H1 (cell line): ENCODE measurements at regions not wholly inside any gene's neighbourhood (a gene's known extent, or its start where the extent isn't known, plus 50 kb on each side); places are given as distances from the start of the nearest gene placed in this dataset.

Experiments
- CTCF ChIA-PET: fragments of 300-600 bp; sonication (Branson Sonifier 250); formaldehyde crosslinking; loops from one replicate; lab custom pipeline; 2021; ENCODE audit not compliant: partially characterized antibody; lab: Charles Lee
- POLR2A ChIA-PET: fragments of 300-600 bp; sonication (Branson Sonifier 250); formaldehyde crosslinking; loops from one replicate; lab custom pipeline; 2021; ENCODE audit warnings: inconsistent platforms; ENCODE audit not compliant: partially characterized antibody; lab: Charles Lee
- DNase-seq, 2 experiments: peaks; one replicate each; pipeline versions ENCODE4 v3.0.0 to v3.0.0-alpha.2; 2010 to 2022; ENCODE audit warnings: low spot score in 2 of 2, low read depth in 1 of 2, mixed read lengths in 1 of 2
- FAIRE-seq: peaks from 2 replicates; lab custom pipeline; 2011; peaks lifted over from hg19 to GRCh38; lab: Jason Lieb, UNC
- H2AFZ ChIP-seq: 2 replicates; pipeline ENCODE4 v1.8.1; 2012; ENCODE audit warnings: low read length, inconsistent platforms
- H2AK5ac ChIP-seq: 2 replicates; pipeline ENCODE4 v1.6.1; 2013; ENCODE audit warnings: low read depth, low read length
- H2BK120ac ChIP-seq: replicated peaks from 2 replicates; pipeline ENCODE3; 2013; ENCODE audit warnings: low read depth, low read length, inconsistent platforms
- H2BK12ac ChIP-seq: 2 replicates; pipeline ENCODE4 v1.6.1; 2013; ENCODE audit warnings: low read depth, low read length
- H2BK15ac ChIP-seq: 2 replicates; pipeline ENCODE4 v1.6.1; 2013; ENCODE audit warnings: low read length
- H2BK20ac ChIP-seq: 2 replicates; pipeline ENCODE4 v1.6.1; 2013; ENCODE audit warnings: low read length
- H2BK5ac ChIP-seq: 2 replicates; pipeline ENCODE4 v1.6.1; 2013; ENCODE audit warnings: low read depth, low read length
- H3K14ac ChIP-seq: 2 replicates; pipeline ENCODE4 v1.6.1; 2013; ENCODE audit warnings: inconsistent platforms; ENCODE audit not compliant: insufficient read length
- H3K18ac ChIP-seq: 2 replicates; pipeline ENCODE4 v1.6.1; 2013; ENCODE audit warnings: low read length; ENCODE audit errors: extremely low read depth
- H3K23ac ChIP-seq: 2 replicates; pipeline ENCODE4 v1.6.1; 2013; ENCODE audit warnings: inconsistent platforms; ENCODE audit not compliant: insufficient read length
- H3K23me2 ChIP-seq: 2 replicates; pipeline ENCODE4 v1.6.1; 2013; ENCODE audit warnings: low read depth, low read length
- H3K27ac ChIP-seq: 2 replicates; pipeline ENCODE4 v1.6.1; 2011; ENCODE audit warnings: low read depth, low read length, inconsistent platforms
- H3K27me3 ChIP-seq, 4 experiments: replicated peaks in 1 of 4; 1 replicate in 1 of 4; 2 replicates in 3 of 4; pipeline versions ENCODE4 v1.6.1 to v1.8.1; 2011 to 2013; ENCODE audit warnings: low read length in 3 of 4, mild to moderate bottlenecking in 3 of 4, inconsistent platforms in 2 of 4, mixed read lengths in 2 of 4, moderate library complexity in 1 of 4; ENCODE audit not compliant: control insufficient read depth in 3 of 4, insufficient read depth in 3 of 4; ENCODE audit errors: extremely low read depth in 1 of 4
- H3K36me3 ChIP-seq, 4 experiments: 2 replicates each; pipeline versions ENCODE4 v1.6.1 to v1.8.1; 2011 to 2013; ENCODE audit warnings: mild to moderate bottlenecking in 4 of 4, low read length in 3 of 4, moderate library complexity in 2 of 4, control low read depth in 1 of 4, inconsistent platforms in 1 of 4; ENCODE audit not compliant: insufficient read depth in 4 of 4, control insufficient read depth in 2 of 4
- H3K4ac ChIP-seq: replicated peaks from 2 replicates; pipeline ENCODE3; 2013; ENCODE audit warnings: low read length, low read depth, mixed read lengths, inconsistent platforms; ENCODE audit not compliant: insufficient read length
- H3K4me1 ChIP-seq, 4 experiments: replicated peaks in 1 of 4; 1 replicate in 1 of 4; 2 replicates in 3 of 4; pipeline versions ENCODE4 v1.6.1 to v1.8.1; 2011 to 2013; ENCODE audit warnings: low read length in 3 of 4, inconsistent platforms in 2 of 4, mixed read lengths in 1 of 4; ENCODE audit not compliant: insufficient read depth in 4 of 4, control insufficient read depth in 3 of 4
- H3K4me2 ChIP-seq, 2 experiments: 2 replicates each; pipeline versions ENCODE4 v1.6.1 to v1.8.1; 2011 to 2013; ENCODE audit warnings: low read depth in 2 of 2, low read length in 2 of 2, control low read depth in 1 of 2, inconsistent platforms in 1 of 2, mild to moderate bottlenecking in 1 of 2; ENCODE audit not compliant: insufficient read depth in 1 of 2
- H3K4me3 ChIP-seq, 4 experiments: fragments of 200-600, 300-600 bp in 1 of 4; sonication (generic), shearing (Covaris generic), sonication (Bioruptor Twin) in 1 of 4; 2 replicates each; pipeline versions ENCODE4 v1.5.1 to v1.8.1; 2011 to 2016; ENCODE audit warnings: low read length in 4 of 4, low read depth in 3 of 4, control low read depth in 2 of 4, inconsistent platforms in 2 of 4, mild to moderate bottlenecking in 2 of 4, mixed read lengths in 1 of 4, moderate library complexity in 1 of 4; ENCODE audit not compliant: insufficient read depth in 2 of 4; ENCODE audit errors: extremely low read depth in 1 of 4
- H3K56ac ChIP-seq: replicated peaks from 2 replicates; pipeline ENCODE3; 2013; ENCODE audit warnings: low read depth, mild to moderate bottlenecking, mixed read lengths, low read length, inconsistent platforms; ENCODE audit not compliant: insufficient read length
- H3K79me1 ChIP-seq: 2 replicates; pipeline ENCODE4 v1.6.1; 2013; ENCODE audit warnings: low read depth, low read length, control low read depth
- H3K79me2 ChIP-seq, 2 experiments: 2 replicates each; pipeline versions ENCODE4 v1.6.1 to v1.8.1; 2012 to 2013; ENCODE audit warnings: low read length in 2 of 2, mild to moderate bottlenecking in 2 of 2, inconsistent platforms in 1 of 2; ENCODE audit not compliant: insufficient read depth in 2 of 2, control insufficient read depth in 1 of 2
- H3K9ac ChIP-seq, 4 experiments: replicated peaks in 1 of 4; 1 replicate in 1 of 4; 2 replicates in 3 of 4; pipeline versions ENCODE4 v1.6.1 to v1.8.1; 2011 to 2013; ENCODE audit warnings: low read depth in 3 of 4, low read length in 3 of 4, control low read depth in 2 of 4, mild to moderate bottlenecking in 2 of 4, moderate library complexity in 2 of 4, inconsistent platforms in 1 of 4; ENCODE audit errors: extremely low read depth in 1 of 4
- H3K9me3 ChIP-seq, 2 experiments: 2 replicates each; pipeline versions ENCODE4 v1.6.1 to v1.8.1; 2012 to 2013; ENCODE audit warnings: mild to moderate bottlenecking in 2 of 2, moderate library complexity in 2 of 2, control low read depth in 1 of 2, inconsistent platforms in 1 of 2, low read depth in 1 of 2, low read length in 1 of 2, mixed read lengths in 1 of 2; ENCODE audit not compliant: insufficient read depth in 2 of 2
- H4K20me1 ChIP-seq, 2 experiments: replicated peaks in 1 of 2; 2 replicates each; pipeline versions ENCODE3 to v1.8.1; 2011 to 2013; ENCODE audit warnings: inconsistent platforms in 2 of 2, low read length in 2 of 2, mild to moderate bottlenecking in 1 of 2; ENCODE audit not compliant: insufficient read depth in 2 of 2, control insufficient read depth in 1 of 2
- H4K5ac ChIP-seq: 2 replicates; pipeline ENCODE4 v1.6.1; 2013; ENCODE audit warnings: low read length, low read depth, mixed read lengths, inconsistent platforms; ENCODE audit not compliant: insufficient read length
- H4K8ac ChIP-seq: 2 replicates; pipeline ENCODE4 v1.8.0; 2013; ENCODE audit warnings: mild to moderate bottlenecking, moderate library complexity, low read length, inconsistent platforms; ENCODE audit not compliant: insufficient read depth; ENCODE audit errors: extremely low read depth
- H4K91ac ChIP-seq: replicated peaks from 2 replicates; pipeline ENCODE3; 2013; ENCODE audit warnings: low read length, mixed read lengths, inconsistent platforms; ENCODE audit not compliant: insufficient read length
- CBX5 ChIP-seq: fragments of 300-800, 300-1000 bp; sonication (generic); IDR thresholded peaks from 2 replicates; pipeline ENCODE4 v1.7.1; 2016; ENCODE audit warnings: antibody characterized with exemption, low read length, low read depth
- CREB1 ChIP-seq: IDR thresholded peaks from 2 replicates; pipeline ENCODE4 v1.6.1; 2012; ENCODE audit warnings: inconsistent platforms
- SIX5 ChIP-seq: IDR thresholded peaks from 2 replicates; pipeline ENCODE4 v1.6.1; 2011; ENCODE audit warnings: mild to moderate bottlenecking, low read depth, low read length
- SUZ12 ChIP-seq: fragments of 200-600 bp; sonication (generic); IDR thresholded peaks from 2 replicates; pipeline ENCODE4 v1.6.1; 2012; ENCODE audit warnings: mild to moderate bottlenecking, inconsistent platforms, low read length, moderate library complexity, mixed read lengths
- WGBS, 2 experiments: shearing (Covaris generic) in 1 of 2; methylation state at CpG; one replicate each; pipeline versions ENCODE4 v1.1.6 to v1.1.7; 2013 to 2015; ENCODE audit warnings: low lambda C conversion rate in 2 of 2, mixed read lengths in 2 of 2, inconsistent platforms in 1 of 2, low coverage in 1 of 2, missing lambda C conversion rate in 1 of 2; ENCODE audit not compliant: insufficient replicate concordance in 2 of 2, insufficient coverage in 1 of 2, insufficient read length in 1 of 2; ENCODE audit errors: extremely low coverage in 1 of 2, missing lambda C conversion rate in 1 of 2; 5-methylcytosine and 5-hydroxymethylcytosine counted together

- H3K27me3 ChIP-seq, result no peaks in the 10 kb centered on the region
- H2BK12ac ChIP-seq, result no peak overlapping the region
- no peak overlapping the region for H4K91ac ChIP-seq
- H3K27ac ChIP-seq, result no peak overlapping the region
- no peak overlapping the region for H3K4me2 ChIP-seq
- H3K79me2 ChIP-seq, result no peaks in the 10 kb centered on the region
- no peak overlapping the region for H3K14ac ChIP-seq
- ChIA-PET CTCF (no interaction called here), POLR2A (no interaction called here)
- no peak for DNase-seq
- no peak overlapping the region for H4K5ac ChIP-seq
- H3K18ac ChIP-seq, result no peak overlapping the region
- no peak overlapping the region for H3K4me3 ChIP-seq
- peaks cover 0 to 4% of the 10 kb centered on the region in 2 experiments; a peak in 1 of 4 replicates for H3K9me3 ChIP-seq
- no peak overlapping the region for H2BK20ac ChIP-seq
- H3K36me3 ChIP-seq, result no peaks in the 10 kb centered on the region
- H3K23me2 ChIP-seq, result no peaks in the 10 kb centered on the region; the same call in 1 of the 2 replicates
- no peak overlapping the region for H2BK5ac ChIP-seq
- H3K23ac ChIP-seq, result no peak overlapping the region
- H2AFZ ChIP-seq, result no peak overlapping the region
- H4K20me1 ChIP-seq, result no peaks in the 10 kb centered on the region
- H3K4ac ChIP-seq, result no peak overlapping the region
- no peak for TF ChIP-seq SIX5
- TF ChIP-seq CREB1, result no peak
- no peak for TF ChIP-seq SUZ12
- no peak for TF ChIP-seq CBX5
- TF ChIP-seq, all 59 proteins: peak for 0
- 93% methylated on average over 3 of the region's 3 CpGs; no CpG with 5 or more reads in 1 of the 2 experiments for WGBS, 2 experiments
- H2BK120ac ChIP-seq, result no peak overlapping the region
- no peak overlapping the region for H2AK5ac ChIP-seq
- no peaks in the 10 kb centered on the region for H3K79me1 ChIP-seq
- H3K56ac ChIP-seq, result no peak overlapping the region
- no peak overlapping the region for H4K8ac ChIP-seq
- FAIRE-seq, result no peak
- H3K9ac ChIP-seq, result no peak overlapping the region
- H3K4me1 ChIP-seq, result no peaks in the 10 kb centered on the region
- no peak overlapping the region for H2BK15ac ChIP-seq
Observed at GRCh38 chr6:140592877-140593276, 1218.4 kb upstream of the CITED2 start.
